ENCODE measurements at regions not wholly inside any gene's neighbourhood (a gene's known extent, or its start where the extent isn't known, plus 50 kb on each side); places are given as distances from the start of the nearest gene placed in this dataset.

DNA sequence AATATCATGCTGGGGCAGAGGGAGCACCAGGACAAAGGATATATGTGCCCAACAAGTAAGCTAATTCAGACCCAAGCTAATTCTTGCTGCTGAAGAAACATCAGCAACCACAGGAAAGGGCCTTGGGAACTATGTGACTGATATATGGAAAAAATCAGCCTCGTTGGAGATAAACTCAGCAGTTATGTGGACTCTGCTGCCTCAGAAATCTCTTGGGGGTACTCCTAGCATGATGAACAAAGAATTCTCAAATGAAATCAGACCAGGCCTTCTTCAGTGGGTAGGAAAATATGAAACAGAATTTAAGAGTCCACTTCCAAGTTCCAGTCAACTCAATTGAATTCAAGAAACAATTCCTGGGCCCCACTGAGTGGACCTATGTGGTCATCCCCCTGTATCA lies 367.9 kb downstream of the TNS1 start (continued):
- TF ChIP-seq, protein P1, sequence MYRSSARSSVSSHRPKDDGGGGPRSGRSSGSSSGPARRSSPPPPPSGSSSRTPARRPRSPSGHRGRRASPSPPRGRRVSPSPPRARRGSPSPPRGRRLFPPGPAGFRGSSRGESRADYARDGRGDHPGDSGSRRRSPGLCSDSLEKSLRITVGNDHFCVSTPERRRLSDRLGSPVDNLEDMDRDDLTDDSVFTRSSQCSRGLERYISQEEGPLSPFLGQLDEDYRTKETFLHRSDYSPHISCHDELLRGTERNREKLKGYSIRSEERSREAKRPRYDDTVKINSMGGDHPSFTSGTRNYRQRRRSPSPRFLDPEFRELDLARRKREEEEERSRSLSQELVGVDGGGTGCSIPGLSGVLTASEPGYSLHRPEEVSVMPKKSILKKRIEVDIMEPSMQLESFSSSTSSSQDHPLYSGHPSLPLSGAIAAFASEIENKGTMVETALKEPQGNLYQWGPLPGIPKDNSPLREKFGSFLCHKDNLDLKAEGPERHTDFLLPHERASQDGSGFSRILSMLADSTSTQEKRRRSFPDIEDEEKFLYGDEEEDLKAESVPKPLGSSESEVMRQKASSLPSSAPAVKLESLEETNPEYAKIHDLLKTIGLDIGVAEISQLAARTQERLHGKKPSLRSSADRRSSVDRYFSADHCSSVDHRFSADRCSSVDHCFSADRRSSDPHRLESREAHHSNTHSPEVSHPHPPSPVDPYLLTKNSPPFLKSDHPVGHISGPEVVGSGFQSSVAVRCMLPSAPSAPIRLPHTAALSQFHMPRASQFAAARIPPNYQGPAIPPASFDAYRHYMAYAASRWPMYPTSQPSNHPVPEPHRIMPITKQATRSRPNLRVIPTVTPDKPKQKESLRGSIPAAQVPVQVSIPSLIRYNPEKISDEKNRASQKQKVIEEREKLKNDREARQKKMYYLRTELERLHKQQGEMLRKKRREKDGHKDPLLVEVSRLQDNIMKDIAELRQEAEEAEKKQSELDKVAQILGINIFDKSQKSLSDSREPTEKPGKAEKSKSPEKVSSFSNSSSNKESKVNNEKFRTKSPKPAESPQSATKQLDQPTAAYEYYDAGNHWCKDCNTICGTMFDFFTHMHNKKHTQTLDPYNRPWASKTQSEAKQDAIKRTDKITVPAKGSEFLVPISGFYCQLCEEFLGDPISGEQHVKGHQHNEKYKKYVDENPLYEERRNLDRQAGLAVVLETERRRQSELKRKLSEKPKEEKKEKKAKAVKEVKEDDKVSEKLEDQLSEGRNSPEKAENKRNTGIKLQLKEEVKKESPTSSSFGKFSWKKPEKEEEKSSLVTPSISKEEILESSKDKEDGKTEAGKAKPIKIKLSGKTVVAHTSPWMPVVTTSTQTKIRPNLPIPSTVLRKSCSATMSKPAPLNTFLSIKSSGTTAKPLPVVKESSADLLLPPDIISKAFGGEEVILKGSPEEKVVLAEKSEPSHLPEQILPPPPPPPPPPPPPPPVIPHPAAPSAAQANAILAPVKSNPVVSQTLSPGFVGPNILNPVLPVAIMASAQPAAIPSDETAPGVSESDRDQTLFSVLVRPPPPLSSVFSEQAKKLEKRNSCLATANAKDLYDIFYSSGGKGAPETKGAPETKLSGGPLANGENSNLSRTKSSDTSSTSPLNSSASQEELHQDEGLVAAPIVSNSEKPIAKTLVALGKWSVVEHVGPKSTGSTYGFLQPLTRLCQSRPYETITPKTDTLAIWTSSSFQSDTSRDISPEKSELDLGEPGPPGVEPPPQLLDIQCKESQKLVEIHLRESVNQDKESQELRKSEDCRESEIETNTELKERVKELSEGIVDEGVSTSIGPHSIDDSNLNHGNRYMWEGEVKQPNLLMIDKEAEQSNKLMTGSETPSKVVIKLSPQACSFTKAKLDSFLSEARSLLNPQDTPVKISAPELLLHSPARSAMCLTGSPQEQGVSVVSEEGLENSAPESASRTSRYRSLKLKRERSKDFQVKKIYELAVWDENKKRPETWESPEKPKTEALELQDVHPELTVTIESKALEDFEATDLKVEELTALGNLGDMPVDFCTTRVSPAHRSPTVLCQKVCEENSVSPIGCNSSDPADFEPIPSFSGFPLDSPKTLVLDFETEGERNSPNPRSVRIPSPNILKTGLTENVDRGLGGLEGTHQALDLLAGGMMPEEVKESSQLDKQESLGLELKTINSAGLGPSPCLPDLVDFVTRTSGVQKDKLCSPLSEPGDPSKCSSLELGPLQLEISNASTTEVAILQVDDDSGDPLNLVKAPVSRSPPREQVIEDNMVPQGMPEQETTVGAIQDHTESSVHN (CRISPR knock-in tag; IDR thresholded peaks at IDR 0.05), result no peak
- TF ChIP-seq FOSL2 (CRISPR knock-in tag; IDR thresholded peaks at IDR 0.05), result no peak
- TF ChIP-seq, protein P2, sequence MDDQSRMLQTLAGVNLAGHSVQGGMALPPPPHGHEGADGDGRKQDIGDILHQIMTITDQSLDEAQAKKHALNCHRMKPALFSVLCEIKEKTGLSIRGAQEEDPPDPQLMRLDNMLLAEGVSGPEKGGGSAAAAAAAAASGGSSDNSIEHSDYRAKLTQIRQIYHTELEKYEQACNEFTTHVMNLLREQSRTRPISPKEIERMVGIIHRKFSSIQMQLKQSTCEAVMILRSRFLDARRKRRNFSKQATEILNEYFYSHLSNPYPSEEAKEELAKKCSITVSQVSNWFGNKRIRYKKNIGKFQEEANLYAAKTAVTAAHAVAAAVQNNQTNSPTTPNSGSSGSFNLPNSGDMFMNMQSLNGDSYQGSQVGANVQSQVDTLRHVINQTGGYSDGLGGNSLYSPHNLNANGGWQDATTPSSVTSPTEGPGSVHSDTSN (CRISPR knock-in tag; IDR thresholded peaks at IDR 0.05; ENCODE audit: borderline replicate concordance), result no peak
- no peak for TF ChIP-seq ZSCAN9 (CRISPR knock-in tag; IDR thresholded peaks at IDR 0.05; ENCODE audit: borderline replicate concordance)
- no peak for TF ChIP-seq SRSF1 (optimal IDR thresholded peaks at IDR 0.05; ENCODE audit: low read depth, low read length)
